Kidney epithelial cell (primary cell): ENCODE measurements at regions not wholly inside any gene's neighbourhood (a gene's known extent, or its start where the extent isn't known, plus 50 kb on each side); places are given as distances from the start of the nearest gene placed in this dataset.

Experiments
- DNase-seq: peaks from one replicate; pipeline ENCODE4 v3.0.0-alpha.2; 2010; ENCODE audit warnings: low read depth
- H3K27me3 ChIP-seq: 2 replicates; pipeline ENCODE4 v1.6.0; 2011; ENCODE audit warnings: low read length; ENCODE audit not compliant: control insufficient read depth, insufficient read depth
- H3K36me3 ChIP-seq: 2 replicates; pipeline ENCODE4 v1.5.1; 2011; ENCODE audit warnings: low read length; ENCODE audit not compliant: control insufficient read depth, insufficient read depth
- H3K4me3 ChIP-seq: 2 replicates; pipeline ENCODE4 v1.5.1; 2011; ENCODE audit warnings: low read depth, mild to moderate bottlenecking, control low read depth, low read length
- TF ChIP-seq, protein P1 (sequence below): IDR thresholded peaks from 2 replicates; pipeline ENCODE4 v1.5.1; 2011; ENCODE audit warnings: mild to moderate bottlenecking, moderate library complexity, low read length, control low read depth, inconsistent platforms; ENCODE audit not compliant: insufficient read depth, poor library complexity, severe bottlenecking

DNA sequence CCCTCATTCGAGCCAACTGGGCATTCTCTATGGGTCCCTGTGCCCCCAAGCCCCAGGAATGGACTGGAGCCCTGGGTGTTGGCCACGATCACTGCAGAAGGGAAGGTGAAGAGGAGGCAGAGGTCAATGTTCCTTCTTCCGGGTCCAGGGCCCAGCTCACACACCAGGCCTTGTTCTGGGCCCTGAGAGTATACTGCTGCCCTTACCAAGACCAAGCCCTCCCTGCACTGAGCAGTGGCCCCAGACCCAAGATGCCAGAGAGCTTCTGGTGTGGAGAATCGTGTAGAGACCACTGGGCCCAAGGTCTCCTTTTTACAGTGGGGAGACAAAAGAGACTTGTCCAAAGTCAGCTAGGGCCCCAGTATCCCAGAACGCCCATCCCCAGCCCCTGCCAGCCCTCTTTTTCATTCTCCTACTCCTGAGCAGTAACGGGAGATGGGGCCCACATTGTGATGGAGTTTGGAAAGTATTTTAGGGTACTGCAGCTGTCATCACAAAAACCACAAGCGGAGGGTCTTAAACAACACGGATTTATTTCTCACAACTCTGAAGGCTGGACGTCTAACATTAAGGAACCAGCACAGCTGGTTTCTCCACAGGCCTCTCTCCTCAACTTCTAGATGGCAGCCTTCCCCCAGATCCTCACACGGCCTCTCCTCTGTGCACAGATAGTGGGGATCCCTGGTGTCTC, 79.4 kb downstream of the PDGFA start:
- DNase-seq = no peak
- H3K36me3 ChIP-seq = no peaks in the 10 kb centered on the region
- H3K27me3 ChIP-seq = peaks cover 16% of the 10 kb centered on the region
- no peak overlapping the region for H3K4me3 ChIP-seq
- TF ChIP-seq, protein P1, sequence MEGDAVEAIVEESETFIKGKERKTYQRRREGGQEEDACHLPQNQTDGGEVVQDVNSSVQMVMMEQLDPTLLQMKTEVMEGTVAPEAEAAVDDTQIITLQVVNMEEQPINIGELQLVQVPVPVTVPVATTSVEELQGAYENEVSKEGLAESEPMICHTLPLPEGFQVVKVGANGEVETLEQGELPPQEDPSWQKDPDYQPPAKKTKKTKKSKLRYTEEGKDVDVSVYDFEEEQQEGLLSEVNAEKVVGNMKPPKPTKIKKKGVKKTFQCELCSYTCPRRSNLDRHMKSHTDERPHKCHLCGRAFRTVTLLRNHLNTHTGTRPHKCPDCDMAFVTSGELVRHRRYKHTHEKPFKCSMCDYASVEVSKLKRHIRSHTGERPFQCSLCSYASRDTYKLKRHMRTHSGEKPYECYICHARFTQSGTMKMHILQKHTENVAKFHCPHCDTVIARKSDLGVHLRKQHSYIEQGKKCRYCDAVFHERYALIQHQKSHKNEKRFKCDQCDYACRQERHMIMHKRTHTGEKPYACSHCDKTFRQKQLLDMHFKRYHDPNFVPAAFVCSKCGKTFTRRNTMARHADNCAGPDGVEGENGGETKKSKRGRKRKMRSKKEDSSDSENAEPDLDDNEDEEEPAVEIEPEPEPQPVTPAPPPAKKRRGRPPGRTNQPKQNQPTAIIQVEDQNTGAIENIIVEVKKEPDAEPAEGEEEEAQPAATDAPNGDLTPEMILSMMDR = no peak

DNA sequence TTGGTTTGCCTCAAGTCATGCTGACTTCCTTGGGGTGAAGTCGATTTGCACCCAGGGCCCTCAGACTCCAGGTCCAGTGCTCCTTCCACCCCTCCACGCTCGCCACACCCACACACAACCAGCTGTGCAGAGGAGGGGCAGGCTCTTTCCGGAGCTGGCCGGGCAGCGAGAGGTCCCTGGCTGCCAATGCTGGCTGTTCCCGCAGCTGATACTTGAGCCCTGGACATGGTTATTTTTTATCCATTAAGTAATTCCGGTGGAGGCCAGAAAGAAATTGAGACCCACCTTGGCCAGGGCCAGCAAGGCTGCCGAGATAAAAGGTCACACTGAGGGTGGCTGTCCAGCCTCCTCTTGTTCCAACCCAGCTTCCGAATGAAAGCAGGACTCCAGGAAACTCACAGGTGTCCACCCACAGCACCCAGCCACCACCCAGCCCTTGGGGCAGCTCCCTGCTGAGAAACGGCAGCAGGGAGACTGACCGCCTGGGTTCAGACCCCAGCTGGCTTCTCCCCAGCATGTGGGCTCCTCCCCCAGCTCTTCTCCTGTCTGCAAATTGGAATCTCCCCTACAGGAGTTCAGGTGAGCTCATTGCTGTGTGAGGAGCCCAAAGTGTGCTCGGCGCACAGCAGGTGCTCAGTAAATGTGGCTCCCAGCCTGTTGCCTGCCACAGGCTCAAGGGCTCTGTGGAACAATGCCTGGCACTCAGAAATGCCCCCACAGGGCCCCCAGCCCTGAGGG, 77.8 kb downstream of the PDGFA start:
- H3K36me3 ChIP-seq = no peaks in the 10 kb centered on the region
- no peak overlapping the region for H3K4me3 ChIP-seq
- TF ChIP-seq, protein P1 = no peak
- DNase-seq = no peak
- H3K27me3 ChIP-seq = peaks cover 16% of the 10 kb centered on the region

DNA sequence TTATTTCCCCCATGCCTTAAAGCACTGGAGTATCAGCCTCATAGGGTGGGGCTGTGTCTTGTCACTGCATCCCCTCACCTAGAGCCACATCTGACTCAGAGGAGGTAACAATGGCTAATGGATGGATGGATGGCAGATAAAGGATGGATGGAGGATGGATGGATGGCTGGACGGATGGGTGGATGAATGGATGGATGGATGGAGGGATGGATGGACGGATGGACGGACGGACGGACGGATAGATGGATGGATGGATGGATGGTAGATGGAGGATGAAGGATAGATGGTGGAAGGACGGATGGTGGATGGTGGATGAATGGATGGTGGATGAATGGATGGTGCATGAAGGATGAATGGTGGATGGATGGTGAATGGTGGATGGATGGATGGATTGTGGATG, 77.2 kb downstream of the PDGFA start:
- TF ChIP-seq, protein P1 = no peak
- DNase-seq = no peak
- Histone ChIP-seq H3K27me3 (peaks cover 16% of the 10 kb centered on the region), H3K4me3 (no peak overlapping the region), H3K36me3 (no peaks in the 10 kb centered on the region)

DNA sequence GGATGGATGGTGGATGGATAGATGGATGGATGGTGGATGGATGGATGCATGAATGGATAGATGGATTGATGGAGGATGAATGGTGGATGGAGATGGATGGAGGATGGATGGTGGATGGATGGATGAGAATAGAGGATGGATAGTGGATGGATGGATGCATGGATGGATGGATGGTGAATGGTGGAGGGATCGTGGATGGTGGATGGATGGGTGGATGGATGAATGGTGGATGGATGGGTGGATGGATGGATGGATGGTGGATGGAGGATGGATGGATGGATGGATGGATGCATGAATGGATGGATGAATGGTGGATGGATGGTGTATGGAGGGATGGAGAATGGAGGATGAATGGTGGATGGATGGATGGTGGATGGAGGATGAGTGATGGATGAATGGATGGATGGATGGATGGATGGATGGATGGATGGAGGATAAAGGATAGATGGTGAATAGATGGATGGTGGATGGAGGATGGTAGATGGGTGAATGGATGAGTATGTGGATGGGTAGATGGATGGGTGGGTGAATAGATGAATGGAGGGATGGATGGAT, 76.3 kb downstream of the PDGFA start:
- H3K4me3 ChIP-seq = no peak overlapping the region
- TF ChIP-seq, protein P1 = no peak
- no peak for DNase-seq
- peaks cover 12% of the 10 kb centered on the region for H3K27me3 ChIP-seq
- no peaks in the 10 kb centered on the region for H3K36me3 ChIP-seq

DNA sequence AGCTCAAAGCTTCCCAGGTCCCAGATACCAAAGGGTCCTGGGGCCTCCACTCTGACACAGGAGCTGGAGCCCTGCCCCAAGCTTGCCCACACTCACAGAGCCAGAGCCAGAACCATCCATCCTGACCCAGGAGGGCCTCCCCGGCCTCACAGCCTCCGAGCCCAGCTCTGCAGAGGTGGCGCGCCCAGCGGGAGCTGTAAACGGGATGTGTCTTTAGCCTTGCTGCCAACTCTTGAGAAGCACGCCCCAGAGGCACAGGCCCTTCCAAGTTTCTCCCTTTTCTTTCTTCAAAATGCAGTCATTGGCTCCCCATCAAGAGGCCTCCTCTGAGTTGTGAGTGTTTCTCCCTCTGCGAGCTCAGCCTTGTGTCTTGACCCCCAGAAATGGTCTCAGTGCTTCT, 75.0 kb downstream of the PDGFA start:
- H3K4me3 ChIP-seq = no peak overlapping the region
- peaks cover 17% of the 10 kb centered on the region for H3K27me3 ChIP-seq
- TF ChIP-seq, protein P1 = no peak
- no peak for DNase-seq
- no peaks in the 10 kb centered on the region for H3K36me3 ChIP-seq
